HCT116 (cell line): ENCODE measurements at regions not wholly inside any gene's neighbourhood (a gene's known extent, or its start where the extent isn't known, plus 50 kb on each side); places are given as distances from the start of the nearest gene placed in this dataset.
"Not testable (repeated sequence)": the region's sequence is repeated elsewhere in the genome, so short reads cannot be mapped to it uniquely, and the experiment has no call there.

ENCODE experiments used
- ATAC-seq: fragments of 200-7000 bp; cut with Tn5 transposase; 2 replicates; pipeline ENCODE4 v1.9.1; 2020; ENCODE audit warnings: mild to moderate bottlenecking, moderate library complexity
- BruUV-seq: library from RNA; stranded (reverse); fragments of 400-500 nt; replicated peaks from 2 replicates; lab custom pipeline; 2021; lab: Mats Ljungman, UMichigan
- CTCF ChIA-PET: fragments of 300-600 bp; sonication (Branson Sonifier 250); formaldehyde crosslinking; loops from one replicate; lab custom pipeline; 2021; ENCODE audit warnings: antibody characterized with exemption; lab: Charles Lee
- POLR2A ChIA-PET: fragments of 300-600, 350-600 bp; sonication (Branson Sonifier 250); formaldehyde crosslinking; loops from one replicate; lab custom pipeline; 2021; ENCODE audit warnings: antibody characterized with exemption; lab: Charles Lee
- RAD21 ChIA-PET, 2 experiments: fragments of 300-600 bp; sonication (Branson Sonifier 250); formaldehyde crosslinking; loops; one replicate each; lab custom pipeline; 2023; ENCODE audit warnings: low total read pairs in 2 of 2; ENCODE audit not compliant: uncharacterized antibody in 2 of 2, unreplicated experiment in 2 of 2, low non-redundant PET in 1 of 2; lab: Charles Lee
- DNase-seq: peaks from one replicate; pipeline ENCODE4 v3.0.0-alpha.2; 2010; ENCODE audit warnings: low read depth, low spot score
- H2AFZ ChIP-seq: fragments of 200-600 bp; shearing (Covaris generic), sonication (generic); 2 replicates; pipeline ENCODE4 v1.6.1; 2017; ENCODE audit warnings: low read depth, mixed run types, mixed read lengths, antibody characterized with exemption, low read length; ENCODE audit not compliant: poor library complexity, severe bottlenecking
- H3K27ac ChIP-seq: 2 replicates; pipeline ENCODE4 v1.5.1; 2012; ENCODE audit warnings: low read depth, low read length
- H3K27me3 ChIP-seq: fragments of 200-600 bp; sonication (generic); 2 replicates; pipeline ENCODE4 v1.6.1; 2016; ENCODE audit warnings: mixed run types, low read length, mixed read lengths; ENCODE audit not compliant: insufficient read depth
- H3K36me3 ChIP-seq, 2 experiments: fragments of 200-500 bp in 1 of 2; fragments of 200-600 bp in 1 of 2; sonication (Bioruptor generic) in 1 of 2; sonication (generic) in 1 of 2; 2 replicates each; pipeline versions ENCODE4 v1.5.1 to v1.6.1; 2014 to 2016; ENCODE audit warnings: low read length in 2 of 2, inconsistent platforms in 1 of 2, mixed read lengths in 1 of 2, mixed run types in 1 of 2; ENCODE audit not compliant: insufficient read depth in 2 of 2, control insufficient read depth in 1 of 2
- H3K4me1 ChIP-seq, 2 experiments: fragments of 200-600 bp in 1 of 2; sonication (generic) in 1 of 2; 2 replicates each; pipeline versions ENCODE4 v1.5.1 to v1.6.1; 2012 to 2017; ENCODE audit warnings: low read length in 2 of 2, inconsistent platforms in 1 of 2, mild to moderate bottlenecking in 1 of 2, mixed read lengths in 1 of 2, mixed run types in 1 of 2, moderate library complexity in 1 of 2; ENCODE audit not compliant: insufficient read depth in 2 of 2, control insufficient read depth in 1 of 2
- H3K4me2 ChIP-seq: fragments of 200-600 bp; sonication (generic); 2 replicates; pipeline ENCODE4 v1.6.1; 2017; ENCODE audit warnings: mixed run types, low read length, mixed read lengths
- H3K4me3 ChIP-seq, 2 experiments: fragments of 200-600 bp in 1 of 2; sonication (generic) in 1 of 2; replicated peaks in 1 of 2; 2 replicates each; pipeline ENCODE4 v1.5.1; 2011 to 2016; ENCODE audit warnings: low read length in 2 of 2, control low read depth in 1 of 2, low read depth in 1 of 2, mild to moderate bottlenecking in 1 of 2, mixed read lengths in 1 of 2, mixed run types in 1 of 2
- H3K79me2 ChIP-seq: fragments of 200-600 bp; sonication (generic); 2 replicates; pipeline ENCODE4 v1.6.1; 2017; ENCODE audit warnings: mild to moderate bottlenecking, mixed run types, low read length, moderate library complexity, mixed read lengths; ENCODE audit not compliant: insufficient read depth
- H3K9ac ChIP-seq: fragments of 200-600 bp; sonication (generic); 2 replicates; pipeline ENCODE4 v1.6.1; 2016; ENCODE audit warnings: low read length, mixed read lengths
- H3K9me2 ChIP-seq: fragments of 200-600 bp; sonication (generic), shearing (Covaris generic); 2 replicates; pipeline ENCODE4 v1.6.1; 2017; ENCODE audit warnings: mixed run types, mild to moderate bottlenecking, moderate library complexity; ENCODE audit not compliant: insufficient read depth
- H3K9me3 ChIP-seq, 2 experiments: fragments of 200-500 bp in 1 of 2; fragments of 200-600 bp in 1 of 2; sonication (Bioruptor generic) in 1 of 2; sonication (generic) in 1 of 2; 2 replicates each; pipeline ENCODE4 v1.6.1; 2014 to 2017; ENCODE audit warnings: low read length in 2 of 2, mixed read lengths in 2 of 2, inconsistent platforms in 1 of 2, low read depth in 1 of 2, mild to moderate bottlenecking in 1 of 2, mixed run types in 1 of 2, moderate library complexity in 1 of 2; ENCODE audit not compliant: control insufficient read depth in 1 of 2, insufficient read depth in 1 of 2
- H4K20me1 ChIP-seq: fragments of 200-600 bp; sonication (generic), shearing (Covaris generic); 2 replicates; pipeline ENCODE4 v1.6.1; 2017; ENCODE audit warnings: mixed run types, mild to moderate bottlenecking, moderate library complexity; ENCODE audit not compliant: insufficient read depth
- EZH2phosphoT487 ChIP-seq: fragments of 200-600 bp; IDR thresholded peaks from 2 replicates; pipeline ENCODE4 v1.6.1; 2018; ENCODE audit warnings: antibody characterized with exemption, borderline replicate concordance
- JUND ChIP-seq: IDR thresholded peaks from 2 replicates; pipeline ENCODE4 v1.6.1; 2012
- POLR2AphosphoS5 ChIP-seq: IDR thresholded peaks from 2 replicates; pipeline ENCODE4 v1.6.1; 2011; ENCODE audit warnings: mild to moderate bottlenecking, low read depth, low read length, moderate library complexity
- RAD21 ChIP-seq: IDR thresholded peaks from 2 replicates; pipeline ENCODE4 v1.6.1; 2012; ENCODE audit warnings: low read depth, mild to moderate bottlenecking
- SIN3A ChIP-seq: IDR thresholded peaks from 2 replicates; pipeline ENCODE4 v1.6.1; 2012; ENCODE audit warnings: low read depth
- YY1 ChIP-seq: IDR thresholded peaks from 2 replicates; pipeline ENCODE4 v1.6.1; 2011; ENCODE audit warnings: low read length, low read depth, moderate library complexity, mild to moderate bottlenecking; ENCODE audit not compliant: insufficient replicate concordance; ENCODE audit errors: extremely low read depth
- ZBTB33 ChIP-seq: IDR thresholded peaks from 2 replicates; pipeline ENCODE4 v1.6.1; 2011; ENCODE audit warnings: mild to moderate bottlenecking, low read length, moderate library complexity; ENCODE audit not compliant: insufficient replicate concordance; ENCODE audit errors: extremely low read depth
- intact Hi-C: fragments of 100-400 bp; cut with micrococcal nuclease; formaldehyde crosslinking; loops from 2 replicates; pipeline ENCODE4 v1.10.0; 2022

- TF ChIP-seq ZBTB33 (no peak), JUND (no peak), EZH2phosphoT487 (no peak), YY1 (no peak), SIN3A (no peak)
These were observed 239.8 kb upstream of the SULF2 start (continued) for GRCh38 chr20:48025051-48025515.

- Histone ChIP-seq H3K36me3 (no peaks in the 10 kb centered on the region), H3K27me3 (0 out of 2 replicates have a peak, but pooled peaks cover 3% of the 10 kb centered on the region), H4K20me1 (no peaks in the 10 kb centered on the region), H3K4me3 (no peak overlapping the region), H3K9me3 (no peaks in the 10 kb centered on the region), H3K4me2 (no peak overlapping the region), H3K9ac (no peak overlapping the region), H3K4me1 (no peaks in the 10 kb centered on the region), H3K9me2 (no peaks in the 10 kb centered on the region), H3K27ac (no peak overlapping the region), H2AFZ (no peak overlapping the region), H3K79me2 (no peaks in the 10 kb centered on the region)
- no TSS peak for BruUV-seq
- CTCF ChIA-PET: no interaction called here
- POLR2A ChIA-PET: no interaction called here
- ATAC-seq (no peak), DNase-seq (no peak)
- TF ChIP-seq SIN3A: no peak
- peak; percentile 25; the same call in 1 of the 2 replicates for TF ChIP-seq RAD21
- TF ChIP-seq POLR2AphosphoS5: no peak
- intact Hi-C loops: no loop called here
- RAD21 ChIA-PET: interaction anchor here in 1 of 2 experiments (0.6 kb wide), 1 partner anchor 129 kb away, joined by 3 read pairs; no protein-coding TSS in a partner anchor
These were observed 239.3 kb upstream of the SULF2 start for GRCh38 chr20:48024539-48024938.

- H2AFZ ChIP-seq, ATAC-seq, H4K20me1 ChIP-seq, H3K79me2 ChIP-seq, H3K4me3 ChIP-seq, BruUV-seq, POLR2A ChIA-PET, H3K4me1 ChIP-seq, H3K9me3 ChIP-seq, H3K9ac ChIP-seq, H3K4me2 ChIP-seq, CTCF ChIA-PET, intact Hi-C loops, DNase-seq, H3K9me2 ChIP-seq, H3K27ac ChIP-seq, H3K36me3 ChIP-seq, H3K27me3 ChIP-seq, RAD21 ChIA-PET: not testable (repeated sequence)
These were observed 235.4 kb upstream of the SULF2 start for GRCh38 chr20:48020696-48021095.
